Natural killer cell treated with Interleukin-12 subunit alpha and Interleukin-12 subunit beta and Interleukin-15 and Interleukin-18, amount 100 ng/mL, for 72 hours (primary cell): ENCODE measurements at regions not wholly inside any gene's neighbourhood (a gene's known extent, or its start where the extent isn't known, plus 50 kb on each side); places are given as distances from the start of the nearest gene placed in this dataset.

ENCODE experiments used
- ATAC-seq, 2 donors: fragments of 150-1000 bp; cut with Tn5 transposase in 1 of 2; sonication (Bioruptor Pico), chemical (Tn5 transposase) in 1 of 2; 2 replicates each; pipeline ENCODE4 v1.10.0; 2021
- DNase-seq: peaks from one replicate; pipeline ENCODE4 v3.0.0; 2022; ENCODE audit warnings: low spot score
- H3K27ac Mint-ChIP-seq, 2 donors: 1 replicate in 1 of 2; 2 replicates in 1 of 2; pipeline ENCODE4 v1.8.0; 2022; ENCODE audit warnings: mixed read lengths in 2 of 2, mild to moderate bottlenecking in 1 of 2, moderate library complexity in 1 of 2
- H3K27me3 Mint-ChIP-seq, 2 donors: 1 replicate in 1 of 2; 2 replicates in 1 of 2; pipeline ENCODE4 v1.8.0; 2022; ENCODE audit warnings: mixed read lengths in 2 of 2
- H3K36me3 Mint-ChIP-seq: one replicate; pipeline ENCODE4 v1.8.0; 2022; ENCODE audit warnings: mixed read lengths
- H3K4me1 Mint-ChIP-seq, 2 donors: 1 replicate in 1 of 2; 2 replicates in 1 of 2; pipeline ENCODE4 v1.8.0; 2022; ENCODE audit warnings: low read depth in 2 of 2, mixed read lengths in 2 of 2, mild to moderate bottlenecking in 1 of 2
- H3K4me3 Mint-ChIP-seq: one replicate; pipeline ENCODE4 v1.8.0; 2022; ENCODE audit warnings: mixed read lengths
- H3K9me3 Mint-ChIP-seq: 2 replicates; pipeline ENCODE4 v1.8.0; 2022; ENCODE audit warnings: mixed read lengths

DNA sequence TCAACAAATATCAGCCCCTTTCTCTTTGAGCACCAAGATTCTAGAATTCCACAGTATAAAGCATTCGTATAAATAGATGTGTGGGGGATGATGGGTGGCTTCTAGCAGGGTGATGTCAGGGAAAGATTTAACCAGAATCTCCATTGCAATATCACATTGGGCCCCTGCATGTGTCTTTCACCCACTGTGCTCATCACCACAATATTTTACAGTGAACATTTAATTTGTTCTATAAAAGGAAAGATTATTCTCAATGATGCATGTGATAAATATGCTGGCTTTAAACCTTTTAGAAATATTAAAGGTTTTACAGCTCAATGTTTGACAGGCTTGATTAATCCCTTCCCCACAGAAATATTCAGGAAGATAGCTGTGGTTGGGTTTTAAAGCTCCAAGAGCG, 457.8 kb upstream of the DAB1 start:
- no peaks in the 10 kb centered on the region for H3K4me1 Mint-ChIP-seq
- no peaks in the 10 kb centered on the region for H3K9me3 Mint-ChIP-seq

DNA sequence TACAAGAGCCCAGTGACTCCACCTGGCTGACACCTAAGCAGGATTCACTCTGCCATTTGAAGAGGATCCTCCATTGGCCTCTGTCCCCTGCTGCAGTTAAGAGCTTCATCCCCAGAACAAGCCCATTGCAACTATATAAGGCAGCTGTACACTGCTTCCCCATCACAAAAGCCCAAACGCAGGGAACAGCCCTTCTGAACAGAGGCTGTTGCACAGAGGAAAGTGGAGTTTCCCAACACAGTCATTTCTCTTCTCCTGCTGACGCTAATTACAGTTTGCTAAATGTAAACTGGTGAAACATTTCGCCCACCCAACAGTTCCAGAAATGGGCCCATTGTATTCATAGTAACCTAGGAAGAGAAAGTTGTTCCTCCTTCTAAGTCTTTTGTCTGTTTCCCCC, 455.8 kb upstream of the DAB1 start:
- DNase-seq (no peak), ATAC-seq (no peak)
- H3K36me3 Mint-ChIP-seq: no peaks in the 10 kb centered on the region
- H3K4me3 Mint-ChIP-seq: no peak overlapping the region
- H3K4me1 Mint-ChIP-seq: no peaks in the 10 kb centered on the region
- no peak overlapping the region for H3K27ac Mint-ChIP-seq
- no peaks in the 10 kb centered on the region for H3K9me3 Mint-ChIP-seq
- H3K27me3 Mint-ChIP-seq: peaks cover 0 to 3% of the 10 kb centered on the region in 2 donors

More for the DNA sequence above, 457.8 kb upstream of the DAB1 start:
- ATAC-seq (no peak), DNase-seq (no peak)
- Mint-ChIP-seq H3K27ac (no peak overlapping the region), H3K27me3 (peaks cover 0 to 1% of the 10 kb centered on the region in 2 donors), H3K4me3 (no peak overlapping the region), H3K36me3 (no peaks in the 10 kb centered on the region)

- DNase-seq (no peak), ATAC-seq (no peak)
- Mint-ChIP-seq H3K27ac (no peak overlapping the region), H3K4me1 (no peaks in the 10 kb centered on the region), H3K4me3 (no peak overlapping the region), H3K36me3 (no peaks in the 10 kb centered on the region), H3K27me3 (peaks cover 7% of the 10 kb centered on the region in 2 donors), H3K9me3 (no peaks in the 10 kb centered on the region)
Measured at GRCh38 chr1:57874418-57874877, 450.6 kb upstream of the DAB1 start.

- H3K27me3 Mint-ChIP-seq: peaks cover 7% of the 10 kb centered on the region in 2 donors
- H3K4me3 Mint-ChIP-seq: no peak overlapping the region
- DNase-seq (no peak), ATAC-seq (no peak)
- H3K27ac Mint-ChIP-seq: no peak overlapping the region
- H3K4me1 Mint-ChIP-seq: no peaks in the 10 kb centered on the region
- no peaks in the 10 kb centered on the region for H3K9me3 Mint-ChIP-seq
- no peaks in the 10 kb centered on the region for H3K36me3 Mint-ChIP-seq
Measured at GRCh38 chr1:57872913-57873312, 449.1 kb upstream of the DAB1 start.

- no peaks in the 10 kb centered on the region for H3K36me3 Mint-ChIP-seq
- ATAC-seq: no peak
- H3K9me3 Mint-ChIP-seq: no peaks in the 10 kb centered on the region
- no peak overlapping the region for H3K4me3 Mint-ChIP-seq
- no peaks in the 10 kb centered on the region for H3K4me1 Mint-ChIP-seq
- no peak overlapping the region for H3K27ac Mint-ChIP-seq
- peaks cover 1 to 7% of the 10 kb centered on the region in 2 donors for H3K27me3 Mint-ChIP-seq
- DNase-seq: no peak
Measured at GRCh38 chr1:57868908-57869307, 445.0 kb upstream of the DAB1 start.

DNA sequence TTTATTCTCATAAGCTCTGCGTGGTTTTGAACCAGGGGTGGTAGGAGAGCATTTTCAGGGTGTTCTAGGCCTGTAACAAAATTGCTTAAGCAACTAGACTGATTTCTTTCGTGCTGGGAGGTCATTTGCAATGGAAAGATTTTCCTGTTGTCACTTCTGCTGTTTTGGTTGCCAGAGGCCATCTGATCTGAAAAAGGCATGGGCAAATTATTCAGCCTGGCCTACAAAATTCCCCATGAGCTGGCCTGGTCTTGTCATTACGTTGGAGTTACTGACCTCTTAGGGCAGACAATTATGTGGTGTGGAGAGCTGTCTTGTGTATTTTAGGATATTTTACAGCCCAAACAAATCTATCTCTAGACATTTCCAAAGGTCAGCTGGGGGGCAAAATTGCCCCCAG, 444.4 kb upstream of the DAB1 start:
- no peaks in the 10 kb centered on the region for H3K36me3 Mint-ChIP-seq
- no peaks in the 10 kb centered on the region for H3K4me1 Mint-ChIP-seq
- no peaks in the 10 kb centered on the region for H3K9me3 Mint-ChIP-seq
- H3K27ac Mint-ChIP-seq: no peak overlapping the region
- peaks cover 0 to 7% of the 10 kb centered on the region in 2 donors for H3K27me3 Mint-ChIP-seq
- DNase-seq (no peak), ATAC-seq (no peak)
- no peak overlapping the region for H3K4me3 Mint-ChIP-seq

GRCh38 chr1:57866998-57867397, 443.1 kb upstream of the DAB1 start:
- Mint-ChIP-seq H3K4me1 (no peaks in the 10 kb centered on the region), H3K27ac (no peak overlapping the region), H3K9me3 (no peaks in the 10 kb centered on the region), H3K36me3 (no peaks in the 10 kb centered on the region), H3K27me3 (no peaks in the 10 kb centered on the region), H3K4me3 (no peak overlapping the region)
- DNase-seq (no peak), ATAC-seq (no peak)

GRCh38 chr1:57860931-57861565, 437.2 kb upstream of the DAB1 start:
- Mint-ChIP-seq H3K36me3 (no peaks in the 10 kb centered on the region), H3K27ac (no peak overlapping the region), H3K27me3 (no peaks in the 10 kb centered on the region), H3K4me1 (no peaks in the 10 kb centered on the region), H3K9me3 (peaks cover 3% of the 10 kb centered on the region), H3K4me3 (no peak overlapping the region)
- DNase-seq (no peak), ATAC-seq (no peak)

- ATAC-seq (no peak), DNase-seq (no peak)
- Mint-ChIP-seq H3K4me1 (no peaks in the 10 kb centered on the region), H3K36me3 (no peaks in the 10 kb centered on the region), H3K9me3 (peaks cover 7% of the 10 kb centered on the region), H3K27me3 (peaks cover 0 to 5% of the 10 kb centered on the region in 2 donors), H3K4me3 (no peak overlapping the region), H3K27ac (no peak overlapping the region)
Measured at GRCh38 chr1:57860325-57860724, 436.5 kb upstream of the DAB1 start.

- Mint-ChIP-seq H3K27ac (no peak overlapping the region), H3K4me3 (no peak overlapping the region), H3K4me1 (no peaks in the 10 kb centered on the region), H3K27me3 (peaks cover 0 to 9% of the 10 kb centered on the region in 2 donors), H3K9me3 (peaks cover 7% of the 10 kb centered on the region), H3K36me3 (no peaks in the 10 kb centered on the region)
- no peak for DNase-seq
- no peak for ATAC-seq
Measured at GRCh38 chr1:57858740-57859139, 434.9 kb upstream of the DAB1 start.

DNA sequence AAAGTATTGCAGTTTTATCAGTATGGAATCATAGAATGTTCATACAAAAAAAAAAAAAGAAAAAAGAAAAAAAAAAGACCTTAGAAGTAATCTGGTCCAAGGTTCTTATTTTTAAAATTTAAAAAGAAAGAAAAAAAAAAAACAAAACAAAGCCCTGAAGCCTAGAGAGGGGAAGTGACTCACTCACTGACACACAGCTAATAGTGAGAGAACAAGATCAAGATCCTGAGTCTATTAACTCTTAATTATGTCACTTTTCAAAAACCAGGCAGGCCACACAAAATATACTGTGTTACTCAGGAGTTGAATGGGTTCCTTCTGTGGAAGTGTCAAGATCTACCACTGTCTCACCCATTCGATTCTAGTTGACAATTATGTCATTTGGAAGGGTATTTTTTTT, 433.9 kb upstream of the DAB1 start:
- Mint-ChIP-seq H3K27me3 (peaks cover 0 to 9% of the 10 kb centered on the region in 2 donors), H3K27ac (no peak overlapping the region), H3K36me3 (no peaks in the 10 kb centered on the region), H3K9me3 (peaks cover 7% of the 10 kb centered on the region), H3K4me1 (no peaks in the 10 kb centered on the region), H3K4me3 (no peak overlapping the region)
- DNase-seq: no peak
- no peak for ATAC-seq

GRCh38 chr1:57854436-57854835, 430.6 kb upstream of the DAB1 start:
- peaks cover 7% of the 10 kb centered on the region for H3K9me3 Mint-ChIP-seq
- no peak for ATAC-seq
- no peaks in the 10 kb centered on the region for H3K36me3 Mint-ChIP-seq

GRCh38 chr1:57850176-57850940, 426.5 kb upstream of the DAB1 start:
- Mint-ChIP-seq H3K4me1 (no peaks in the 10 kb centered on the region), H3K9me3 (no peaks in the 10 kb centered on the region), H3K27ac (no peak overlapping the region), H3K4me3 (no peak overlapping the region), H3K36me3 (no peaks in the 10 kb centered on the region), H3K27me3 (peaks cover 14 to 22% of the 10 kb centered on the region in 2 donors)
- DNase-seq (no peak), ATAC-seq (no peak)

More at GRCh38 chr1:57854436-57854835, 430.6 kb upstream of the DAB1 start:
- Mint-ChIP-seq H3K4me1 (no peaks in the 10 kb centered on the region), H3K27ac (no peak overlapping the region), H3K4me3 (no peak overlapping the region), H3K27me3 (peaks cover 14 to 22% of the 10 kb centered on the region in 2 donors)
- no peak for DNase-seq

DNA sequence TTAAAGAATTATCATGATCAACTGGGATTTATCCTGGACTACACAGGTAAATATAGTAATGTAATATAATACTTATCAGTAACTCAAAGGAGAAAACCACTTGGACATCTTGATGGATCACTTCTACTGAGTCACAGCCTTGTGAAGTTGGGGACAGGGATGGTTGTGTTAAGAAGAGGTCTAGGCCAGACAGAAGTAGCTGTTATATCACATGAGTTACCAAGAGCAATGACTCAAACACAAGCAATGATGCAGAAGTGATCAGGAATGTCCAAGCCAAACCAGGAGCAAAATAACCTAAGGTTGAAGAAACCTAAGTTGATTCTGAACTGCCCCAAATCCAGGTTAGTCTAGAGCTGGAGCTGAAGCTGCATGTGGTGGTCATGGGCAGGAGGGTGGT, 424.5 kb upstream of the DAB1 start:
- ATAC-seq: no peak
- DNase-seq: no peak
- Mint-ChIP-seq H3K27ac (no peak overlapping the region), H3K27me3 (peaks cover 14 to 22% of the 10 kb centered on the region in 2 donors), H3K4me1 (no peaks in the 10 kb centered on the region), H3K9me3 (no peaks in the 10 kb centered on the region), H3K36me3 (no peaks in the 10 kb centered on the region), H3K4me3 (no peak overlapping the region)
